NCI-H146 treated with DMSO at 0.1 percent for 48 hours (cell line): ENCODE measurements at regions not wholly inside any gene's neighbourhood (a gene's known extent, or its start where the extent isn't known, plus 50 kb on each side); places are given as distances from the start of the nearest gene placed in this dataset.

Experiments
- DNase-seq: peaks from one replicate; lab custom pipeline; 2025; ENCODE audit not compliant: unreplicated experiment; lab: John Stamatoyannopoulos, UW

- DNase-seq: no peak
These were observed 560.6 kb downstream of the COL12A1 start for GRCh38 chr6:74645108-74645849.

- DNase-seq: no peak
These were observed 563.8 kb downstream of the COL12A1 start for GRCh38 chr6:74642101-74642500.

GRCh38 chr6:74638412-74638811 is 567.4 kb downstream of the COL12A1 start:
- DNase-seq: no peak

- DNase-seq: no peak
These were observed 573.5 kb downstream of the COL12A1 start for GRCh38 chr6:74632196-74632875.

GRCh38 chr6:74631564-74631963 is 574.3 kb downstream of the COL12A1 start:
- no peak for DNase-seq

GRCh38 chr6:74626288-74626687 is 579.6 kb downstream of the COL12A1 start:
- no peak for DNase-seq

- DNase-seq: no peak
These were observed 582.8 kb downstream of the COL12A1 start for GRCh38 chr6:74623027-74623426.

GRCh38 chr6:74611220-74611619 is 594.6 kb downstream of the COL12A1 start:
- DNase-seq: no peak

GRCh38 chr6:74610352-74610751 is 595.5 kb downstream of the COL12A1 start:
- no peak for DNase-seq

- no peak for DNase-seq
These were observed 596.0 kb downstream of the COL12A1 start for GRCh38 chr6:74609871-74610270.

- no peak for DNase-seq
These were observed 597.9 kb downstream of the COL12A1 start for GRCh38 chr6:74607934-74608333.

- no peak for DNase-seq
These were observed 598.4 kb downstream of the COL12A1 start for GRCh38 chr6:74607468-74607867.

GRCh38 chr6:74606582-74607071 is 599.2 kb downstream of the COL12A1 start:
- DNase-seq: no peak

- no peak for DNase-seq
These were observed 599.8 kb downstream of the COL12A1 start for GRCh38 chr6:74605922-74606581.

GRCh38 chr6:74604279-74604678 is 601.6 kb downstream of the COL12A1 start:
- no peak for DNase-seq

- DNase-seq: no peak
These were observed 602.4 kb downstream of the COL12A1 start for GRCh38 chr6:74603322-74604076.

- no peak for DNase-seq
These were observed 603.6 kb downstream of the COL12A1 start for GRCh38 chr6:74602206-74602605.

- DNase-seq: no peak
These were observed 607.1 kb downstream of the COL12A1 start for GRCh38 chr6:74598462-74599393.

GRCh38 chr6:74597840-74598239 is 608.0 kb downstream of the COL12A1 start:
- no peak for DNase-seq

- DNase-seq: no peak
These were observed 608.6 kb downstream of the COL12A1 start for GRCh38 chr6:74597266-74597665.
